Activated gamma-delta T cell treated with anti-CD3 and anti-CD28 coated beads, Interleukin-2, amount 50 U/mL, for 16 hours (primary cell): ENCODE measurements at regions not wholly inside any gene's neighbourhood (a gene's known extent, or its start where the extent isn't known, plus 50 kb on each side); places are given as distances from the start of the nearest gene placed in this dataset.
"Not testable (repeated sequence)": the region's sequence is repeated elsewhere in the genome, so short reads cannot be mapped to it uniquely, and the experiment has no call there.

Source experiments
- DNase-seq: peaks from one replicate; pipeline ENCODE4 v3.0.0-alpha.2; 2020; ENCODE audit warnings: low read depth

- DNase-seq, result no peak
Observed at GRCh38 chr15:93941697-93942096, 289.7 kb upstream of the MCTP2 start.

- no peak for DNase-seq
Observed at GRCh38 chr15:93940226-93940625, 291.1 kb upstream of the MCTP2 start.

- no peak for DNase-seq
Observed at GRCh38 chr15:93932164-93932776, 299.1 kb upstream of the MCTP2 start.

GRCh38 chr15:93929375-93930094, 301.8 kb upstream of the MCTP2 start:
- no peak for DNase-seq

GRCh38 chr15:93920204-93920603, 311.2 kb upstream of the MCTP2 start:
- no peak for DNase-seq

- not testable (repeated sequence) for DNase-seq
Observed at GRCh38 chr15:93918801-93919200, 312.6 kb upstream of the MCTP2 start.

GRCh38 chr15:93917181-93917580, 314.2 kb upstream of the MCTP2 start:
- DNase-seq, result no peak

GRCh38 chr15:93913871-93914270, 317.5 kb upstream of the MCTP2 start:
- DNase-seq, result no peak

- DNase-seq, result no peak
Observed at GRCh38 chr15:93913310-93913709, 318.1 kb upstream of the MCTP2 start.

- DNase-seq, result no peak
Observed at GRCh38 chr15:93900476-93901400, 330.6 kb upstream of the MCTP2 start.

- DNase-seq, result no peak
Observed at GRCh38 chr15:93899817-93900216, 331.5 kb upstream of the MCTP2 start.

- DNase-seq, result no peak
Observed at GRCh38 chr15:93897377-93897776, 334.0 kb upstream of the MCTP2 start.

GRCh38 chr15:93895976-93896770, 335.2 kb upstream of the MCTP2 start:
- no peak for DNase-seq

GRCh38 chr15:93894438-93895036, 336.8 kb upstream of the MCTP2 start:
- no peak for DNase-seq

- DNase-seq, result no peak
Observed at GRCh38 chr15:93887151-93887550, 344.2 kb upstream of the MCTP2 start.

- no peak for DNase-seq
Observed at GRCh38 chr15:93882779-93883178, 348.6 kb upstream of the MCTP2 start.

- no peak for DNase-seq
Observed at GRCh38 chr15:93882141-93882540, 349.2 kb upstream of the MCTP2 start.

GRCh38 chr15:93881310-93881709, 350.1 kb upstream of the MCTP2 start:
- DNase-seq, result no peak

GRCh38 chr15:93880358-93880757, 351.0 kb upstream of the MCTP2 start:
- DNase-seq, result no peak

GRCh38 chr15:93870583-93870982, 360.8 kb upstream of the MCTP2 start:
- no peak for DNase-seq

- no peak for DNase-seq
Observed at GRCh38 chr15:93866948-93867347, 364.4 kb upstream of the MCTP2 start.

GRCh38 chr15:93866476-93866875, 364.9 kb upstream of the MCTP2 start:
- no peak for DNase-seq
